ENCODE measurements at regions not wholly inside any gene's neighbourhood (a gene's known extent, or its start where the extent isn't known, plus 50 kb on each side); places are given as distances from the start of the nearest gene placed in this dataset.

- TF ChIP-seq EZH2 (IDR thresholded peaks at IDR 0.05; ENCODE audit: borderline replicate concordance, low read length): no peak
- no peak for TF ChIP-seq CTCF (conservative IDR thresholded peaks at IDR 0.05 in 1 of 2, IDR thresholded peaks at IDR 0.05 in 1 of 2; ENCODE audit: extremely low read depth in 1 of 2, insufficient read depth in 1 of 2, low read depth in 1 of 2, low read length in 2 of 2)
Measured at GRCh38 chr7:25802057-25802456, 349.9 kb upstream of the NFE2L3 start.
